ENCODE measurements at regions not wholly inside any gene's neighbourhood (a gene's known extent, or its start where the extent isn't known, plus 50 kb on each side); places are given as distances from the start of the nearest gene placed in this dataset.

GRCh38 chrX:69306063-69306404, 140.8 kb upstream of the PJA1 start:
- DNase-seq (ENCODE audit: low spot score): no peak
- no peak for FAIRE-seq

GRCh38 chrX:69305333-69306062, 140.2 kb upstream of the PJA1 start:
- FAIRE-seq (no peak), DNase-seq (ENCODE audit: low spot score) (no peak)

GRCh38 chrX:69303231-69303630, 138.0 kb upstream of the PJA1 start:
- FAIRE-seq: no peak

GRCh38 chrX:69299951-69300714, 134.9 kb upstream of the PJA1 start:
- DNase-seq (ENCODE audit: low spot score) (no peak), FAIRE-seq (no peak)

More at GRCh38 chrX:69303231-69303630, 138.0 kb upstream of the PJA1 start:
- DNase-seq (ENCODE audit: low spot score): no peak

GRCh38 chrX:69299285-69299684, 134.0 kb upstream of the PJA1 start:
- FAIRE-seq: no peak
- DNase-seq (ENCODE audit: low spot score): no peak

GRCh38 chrX:69298466-69299140, 133.3 kb upstream of the PJA1 start:
- FAIRE-seq: no peak
- no peak for DNase-seq (ENCODE audit: low spot score)

GRCh38 chrX:69297506-69297905, 132.3 kb upstream of the PJA1 start:
- DNase-seq (ENCODE audit: low spot score): no peak
- FAIRE-seq: no peak

GRCh38 chrX:69293776-69294601, 128.7 kb upstream of the PJA1 start:
- FAIRE-seq (no peak), DNase-seq (ENCODE audit: low spot score) (no peak)

- DNase-seq (ENCODE audit: low spot score) (no peak), FAIRE-seq (no peak)
These were observed 125.9 kb upstream of the PJA1 start for GRCh38 chrX:69291116-69291515.

GRCh38 chrX:69290292-69290691, 125.0 kb upstream of the PJA1 start:
- no peak for FAIRE-seq
- DNase-seq (ENCODE audit: low spot score): no peak

- FAIRE-seq: no peak
- DNase-seq (ENCODE audit: low spot score): no peak
These were observed 124.5 kb upstream of the PJA1 start for GRCh38 chrX:69289793-69290123.

GRCh38 chrX:69289046-69289792, 124.0 kb upstream of the PJA1 start:
- DNase-seq (ENCODE audit: low spot score): no peak
- no peak for FAIRE-seq

- DNase-seq (ENCODE audit: low spot score) (no peak), FAIRE-seq (no peak)
These were observed 121.8 kb upstream of the PJA1 start for GRCh38 chrX:69287095-69287494.

- FAIRE-seq: no peak
These were observed 121.3 kb upstream of the PJA1 start for GRCh38 chrX:69286565-69286906.

GRCh38 chrX:69285881-69286564, 120.8 kb upstream of the PJA1 start:
- peak; percentile 74 for DNase-seq (ENCODE audit: low spot score)
- FAIRE-seq: no peak

More at GRCh38 chrX:69286565-69286906, 121.3 kb upstream of the PJA1 start:
- no peak for DNase-seq (ENCODE audit: low spot score)

- no peak for DNase-seq (ENCODE audit: low spot score)
- no peak for FAIRE-seq
These were observed 120.2 kb upstream of the PJA1 start for GRCh38 chrX:69285401-69285877.

GRCh38 chrX:69284491-69284890, 119.2 kb upstream of the PJA1 start:
- FAIRE-seq (no peak), DNase-seq (ENCODE audit: low spot score) (no peak)

- FAIRE-seq (no peak), DNase-seq (ENCODE audit: low spot score) (no peak)
These were observed 117.8 kb upstream of the PJA1 start for GRCh38 chrX:69282893-69283690.

GRCh38 chrX:69280933-69281332, 115.7 kb upstream of the PJA1 start:
- no peak for DNase-seq (ENCODE audit: low spot score)
- FAIRE-seq: no peak

Data from urothelium cell line (cell line).